Smooth muscle cell (in vitro differentiated cells): ENCODE measurements at regions not wholly inside any gene's neighbourhood (a gene's known extent, or its start where the extent isn't known, plus 50 kb on each side); places are given as distances from the start of the nearest gene placed in this dataset.
A peak's percentile ranks its signal among the peaks of the same experiment; 100 is the strongest.

Experiments
- DNase-seq: peaks from one replicate; lab custom pipeline; 2025; ENCODE audit not compliant: unreplicated experiment; lab: John Stamatoyannopoulos, UW
- H2AFZ ChIP-seq: fragments of 200-600 bp; sonication (generic); 2 replicates; pipeline ENCODE4 v1.6.0; 2016; ENCODE audit warnings: antibody characterized with exemption, low read depth, mild to moderate bottlenecking
- H3F3A ChIP-seq: fragments of 200-600 bp; sonication (generic); 2 replicates; pipeline ENCODE4 v1.6.0; 2017; ENCODE audit warnings: antibody characterized with exemption, low read depth
- H3K27ac ChIP-seq: fragments of 200-600 bp; sonication (generic); 2 replicates; pipeline ENCODE4 v1.5.1; 2016; ENCODE audit warnings: low read depth, mild to moderate bottlenecking
- H3K27me3 ChIP-seq: fragments of 200-600 bp; sonication (generic); 2 replicates; pipeline ENCODE4 v1.6.1; 2016; ENCODE audit warnings: low read depth, mild to moderate bottlenecking
- H3K36me3 ChIP-seq: fragments of 200-600 bp; sonication (generic); 2 replicates; pipeline ENCODE4 v1.5.1; 2016; ENCODE audit warnings: low read depth
- H3K4me1 ChIP-seq: fragments of 200-600 bp; sonication (generic); 2 replicates; pipeline ENCODE4 v1.5.1; 2016; ENCODE audit warnings: low read depth
- H3K4me2 ChIP-seq: fragments of 200-600 bp; sonication (generic); 2 replicates; pipeline ENCODE4 v1.6.0; 2016; ENCODE audit warnings: mild to moderate bottlenecking
- H3K4me3 ChIP-seq: fragments of 200-600 bp; sonication (generic); 2 replicates; pipeline ENCODE4 v1.5.1; 2016; ENCODE audit warnings: mild to moderate bottlenecking
- H3K79me2 ChIP-seq: fragments of 200-600 bp; sonication (generic); 2 replicates; pipeline ENCODE4 v1.6.0; 2016; ENCODE audit warnings: low read depth, mild to moderate bottlenecking
- H3K9ac ChIP-seq: fragments of 200-600 bp; sonication (generic); 2 replicates; pipeline ENCODE4 v1.6.0; 2016; ENCODE audit warnings: low read depth
- H3K9me3 ChIP-seq: fragments of 200-600 bp; sonication (generic); replicated peaks from 2 replicates; pipeline ENCODE4 v1.5.1; 2016; ENCODE audit warnings: low read depth
- H4K20me1 ChIP-seq: fragments of 200-600 bp; sonication (generic); 2 replicates; pipeline ENCODE4 v1.6.0; 2016; ENCODE audit warnings: low read depth
- WGBS: methylation state at CpG from one replicate; pipeline ENCODE4 v1.1.7; 2016; ENCODE audit warnings: low lambda C conversion rate; 5-methylcytosine and 5-hydroxymethylcytosine counted together
- TF ChIP-seq, protein P1 (sequence below): fragments of 200-600 bp; sonication (generic); IDR thresholded peaks from 2 replicates; pipeline ENCODE4 v1.5.1; 2017; ENCODE audit warnings: borderline replicate concordance, mild to moderate bottlenecking, antibody characterized with exemption; ENCODE audit not compliant: insufficient read depth, poor library complexity, severe bottlenecking

DNA sequence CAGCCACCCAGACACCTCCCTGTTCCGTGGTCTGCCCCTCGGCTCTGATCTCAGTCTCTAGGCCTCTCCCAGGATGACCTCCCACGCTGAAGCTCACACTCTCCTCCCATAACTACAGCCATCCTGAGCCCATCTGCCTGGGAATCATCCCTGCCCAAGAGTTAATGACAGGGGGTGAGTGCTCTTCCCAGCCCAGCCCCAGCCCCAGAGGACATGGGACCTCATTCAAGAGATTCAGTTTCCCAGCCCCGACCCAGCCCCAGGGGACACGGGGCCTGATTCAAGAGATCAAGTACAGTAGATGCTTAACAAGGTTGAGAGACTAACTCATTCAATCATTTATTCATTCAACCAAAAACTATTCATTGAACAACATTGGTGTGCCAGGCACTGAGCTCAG, 272.0 kb downstream of the XXYLT1 start:
- Histone ChIP-seq H3K36me3 (no peaks in the 10 kb centered on the region), H3K4me3 (no peak overlapping the region), H2AFZ (no peak overlapping the region), H3K79me2 (no peaks in the 10 kb centered on the region), H3K27me3 (no peaks in the 10 kb centered on the region), H3F3A (no peaks in the 10 kb centered on the region), H3K27ac (no peak overlapping the region), H3K4me1 (no peaks in the 10 kb centered on the region), H3K9me3 (no peaks in the 10 kb centered on the region), H3K4me2 (no peak overlapping the region), H3K9ac (no peak overlapping the region), H4K20me1 (no peaks in the 10 kb centered on the region)
- DNase-seq = no peak
- WGBS = 69% methylated on average over 5 of the region's 5 CpGs
- TF ChIP-seq, protein P1, sequence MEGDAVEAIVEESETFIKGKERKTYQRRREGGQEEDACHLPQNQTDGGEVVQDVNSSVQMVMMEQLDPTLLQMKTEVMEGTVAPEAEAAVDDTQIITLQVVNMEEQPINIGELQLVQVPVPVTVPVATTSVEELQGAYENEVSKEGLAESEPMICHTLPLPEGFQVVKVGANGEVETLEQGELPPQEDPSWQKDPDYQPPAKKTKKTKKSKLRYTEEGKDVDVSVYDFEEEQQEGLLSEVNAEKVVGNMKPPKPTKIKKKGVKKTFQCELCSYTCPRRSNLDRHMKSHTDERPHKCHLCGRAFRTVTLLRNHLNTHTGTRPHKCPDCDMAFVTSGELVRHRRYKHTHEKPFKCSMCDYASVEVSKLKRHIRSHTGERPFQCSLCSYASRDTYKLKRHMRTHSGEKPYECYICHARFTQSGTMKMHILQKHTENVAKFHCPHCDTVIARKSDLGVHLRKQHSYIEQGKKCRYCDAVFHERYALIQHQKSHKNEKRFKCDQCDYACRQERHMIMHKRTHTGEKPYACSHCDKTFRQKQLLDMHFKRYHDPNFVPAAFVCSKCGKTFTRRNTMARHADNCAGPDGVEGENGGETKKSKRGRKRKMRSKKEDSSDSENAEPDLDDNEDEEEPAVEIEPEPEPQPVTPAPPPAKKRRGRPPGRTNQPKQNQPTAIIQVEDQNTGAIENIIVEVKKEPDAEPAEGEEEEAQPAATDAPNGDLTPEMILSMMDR = no peak

- no peaks in the 10 kb centered on the region for H4K20me1 ChIP-seq
- no peak overlapping the region for H3K9ac ChIP-seq
- no peak overlapping the region for H3K4me3 ChIP-seq
- H3K9me3 ChIP-seq = no peaks in the 10 kb centered on the region
- no peaks in the 10 kb centered on the region for H3K4me1 ChIP-seq
- 93% methylated on average over 6 of the region's 6 CpGs for WGBS
- no peak for DNase-seq
- no peaks in the 10 kb centered on the region for H3K79me2 ChIP-seq
- H3K36me3 ChIP-seq = no peaks in the 10 kb centered on the region
- H3K4me2 ChIP-seq = no peak overlapping the region
- H3F3A ChIP-seq = no peaks in the 10 kb centered on the region
- TF ChIP-seq, protein P1 = no peak
- no peaks in the 10 kb centered on the region for H3K27me3 ChIP-seq
- no peak overlapping the region for H2AFZ ChIP-seq
- H3K27ac ChIP-seq = no peak overlapping the region
These were observed 271.5 kb downstream of the XXYLT1 start for GRCh38 chr3:194999491-194999890.

DNA sequence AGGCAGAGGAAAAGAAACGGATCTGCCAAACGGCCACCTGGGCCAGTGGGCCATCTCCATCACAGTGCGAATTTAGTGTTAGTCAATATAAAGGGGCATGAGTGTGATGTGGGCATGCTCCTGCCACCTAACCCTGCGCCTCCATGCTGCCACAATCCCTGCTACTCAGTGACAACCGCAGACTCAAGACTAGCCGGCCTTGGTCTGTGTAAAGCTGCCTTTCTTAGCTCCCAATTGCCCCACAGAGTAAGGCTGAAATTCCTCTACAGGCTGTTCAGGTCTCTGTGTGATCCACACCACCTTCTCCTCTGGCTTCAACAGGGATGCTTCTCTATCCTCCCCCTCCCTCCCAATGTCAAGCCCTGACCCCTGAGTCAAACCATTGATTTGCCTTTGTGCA, 269.7 kb downstream of the XXYLT1 start:
- Histone ChIP-seq H3K27ac (no peak overlapping the region), H2AFZ (no peak overlapping the region), H3K9ac (no peak overlapping the region), H3K36me3 (no peaks in the 10 kb centered on the region), H3K79me2 (no peaks in the 10 kb centered on the region), H3F3A (no peaks in the 10 kb centered on the region), H4K20me1 (no peaks in the 10 kb centered on the region), H3K4me3 (no peak overlapping the region), H3K27me3 (no peaks in the 10 kb centered on the region), H3K4me2 (no peak overlapping the region), H3K9me3 (no peaks in the 10 kb centered on the region), H3K4me1 (no peaks in the 10 kb centered on the region)
- TF ChIP-seq, protein P1 = no peak
- DNase-seq = no peak
- 91% methylated on average over 6 of the region's 6 CpGs for WGBS

DNA sequence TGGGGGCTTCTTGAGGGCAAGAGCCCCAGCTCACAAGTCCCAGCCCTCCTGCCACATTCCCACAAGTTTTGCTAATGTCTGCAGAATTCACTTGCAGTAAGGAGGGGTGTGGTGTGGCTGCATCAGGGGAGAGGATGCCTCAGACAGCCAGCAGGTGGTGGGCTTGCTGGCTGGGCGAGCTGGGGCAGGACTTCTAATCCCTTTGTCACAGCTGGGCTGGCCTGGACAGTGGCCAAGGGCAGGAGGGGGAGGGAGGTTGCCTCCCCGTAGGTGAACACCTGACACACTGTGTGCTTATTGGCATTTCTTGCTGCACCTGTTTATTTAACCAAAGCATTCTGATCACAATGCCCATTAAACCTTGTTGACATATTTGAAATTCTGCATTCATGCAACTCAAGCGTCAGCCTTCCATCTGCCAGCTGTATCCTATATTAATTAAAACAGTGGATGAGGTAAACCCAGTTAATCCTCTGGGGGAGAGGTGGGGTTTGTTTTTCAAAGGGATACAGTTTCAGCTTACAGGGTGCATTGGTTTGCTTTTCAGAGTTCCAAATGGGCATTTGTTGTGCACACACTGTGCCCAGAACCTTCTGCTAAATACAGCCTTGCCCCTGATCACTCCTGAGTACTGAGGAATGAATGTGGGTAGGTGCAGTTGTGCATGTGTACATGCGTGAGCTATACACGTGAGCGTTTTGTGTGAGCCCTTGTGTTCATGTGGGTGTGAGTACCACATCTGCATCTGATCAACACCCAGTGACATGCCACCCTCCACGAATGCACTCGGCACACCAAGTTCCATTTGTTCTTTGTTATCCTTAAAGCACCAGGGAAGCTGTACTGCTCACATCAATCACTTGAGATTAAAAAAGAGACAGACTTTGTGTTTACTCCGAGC, 268.7 kb downstream of the XXYLT1 start:
- H3K4me1 ChIP-seq = no peaks in the 10 kb centered on the region
- H3K79me2 ChIP-seq = no peaks in the 10 kb centered on the region
- no peak overlapping the region for H2AFZ ChIP-seq
- H3K4me2 ChIP-seq = no peak overlapping the region
- DNase-seq = no peak
- WGBS = 47% methylated on average over 9 of the region's 9 CpGs
- TF ChIP-seq, protein P1 = peak; percentile 16
- no peaks in the 10 kb centered on the region for H4K20me1 ChIP-seq
- no peaks in the 10 kb centered on the region for H3F3A ChIP-seq
- no peak overlapping the region for H3K27ac ChIP-seq
- H3K4me3 ChIP-seq = no peak overlapping the region
- no peak overlapping the region for H3K9ac ChIP-seq
- H3K36me3 ChIP-seq = no peaks in the 10 kb centered on the region
- no peaks in the 10 kb centered on the region for H3K27me3 ChIP-seq
- H3K9me3 ChIP-seq = no peaks in the 10 kb centered on the region
